OCI-LY3 (cell line): ENCODE measurements at regions not wholly inside any gene's neighbourhood (a gene's known extent, or its start where the extent isn't known, plus 50 kb on each side); places are given as distances from the start of the nearest gene placed in this dataset.

Experiments
- EZH2phosphoT487 ChIP-seq: fragments of 200-600 bp; shearing (Covaris generic); IDR thresholded peaks from 2 replicates; pipeline ENCODE4 v1.6.1; 2018; ENCODE audit warnings: antibody characterized with exemption, mixed run types, low read depth
- TF ChIP-seq, protein P1 (sequence below): fragments of 200-600, 300-600 bp; sonication (generic); IDR thresholded peaks from 2 replicates; pipeline ENCODE4 v1.5.1; 2014; ENCODE audit warnings: antibody characterized with exemption, low read length, low read depth

DNA sequence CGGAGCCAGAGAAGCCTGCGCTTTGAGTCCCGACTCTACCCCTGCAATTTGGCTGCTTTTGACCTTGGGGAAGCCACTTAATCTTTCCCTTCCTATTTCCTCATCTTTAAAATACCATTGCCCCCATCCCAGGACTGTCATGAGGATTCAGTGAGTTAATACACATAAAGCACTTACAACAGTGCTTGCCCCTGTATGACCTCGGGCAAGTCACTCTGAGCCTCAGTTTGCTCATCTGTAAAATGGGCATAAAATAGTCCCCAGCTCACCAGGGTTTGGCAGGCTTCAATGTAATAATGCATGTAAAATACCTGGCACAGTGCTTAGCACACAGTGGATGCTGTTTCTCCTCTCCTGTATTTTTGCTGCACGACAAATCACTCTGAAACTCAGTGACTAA lies 278.7 kb upstream of the PWP1 start:
- TF ChIP-seq, protein P1, sequence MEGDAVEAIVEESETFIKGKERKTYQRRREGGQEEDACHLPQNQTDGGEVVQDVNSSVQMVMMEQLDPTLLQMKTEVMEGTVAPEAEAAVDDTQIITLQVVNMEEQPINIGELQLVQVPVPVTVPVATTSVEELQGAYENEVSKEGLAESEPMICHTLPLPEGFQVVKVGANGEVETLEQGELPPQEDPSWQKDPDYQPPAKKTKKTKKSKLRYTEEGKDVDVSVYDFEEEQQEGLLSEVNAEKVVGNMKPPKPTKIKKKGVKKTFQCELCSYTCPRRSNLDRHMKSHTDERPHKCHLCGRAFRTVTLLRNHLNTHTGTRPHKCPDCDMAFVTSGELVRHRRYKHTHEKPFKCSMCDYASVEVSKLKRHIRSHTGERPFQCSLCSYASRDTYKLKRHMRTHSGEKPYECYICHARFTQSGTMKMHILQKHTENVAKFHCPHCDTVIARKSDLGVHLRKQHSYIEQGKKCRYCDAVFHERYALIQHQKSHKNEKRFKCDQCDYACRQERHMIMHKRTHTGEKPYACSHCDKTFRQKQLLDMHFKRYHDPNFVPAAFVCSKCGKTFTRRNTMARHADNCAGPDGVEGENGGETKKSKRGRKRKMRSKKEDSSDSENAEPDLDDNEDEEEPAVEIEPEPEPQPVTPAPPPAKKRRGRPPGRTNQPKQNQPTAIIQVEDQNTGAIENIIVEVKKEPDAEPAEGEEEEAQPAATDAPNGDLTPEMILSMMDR: no peak
- TF ChIP-seq EZH2phosphoT487: no peak
